H1 (cell line): ENCODE measurements at regions not wholly inside any gene's neighbourhood (a gene's known extent, or its start where the extent isn't known, plus 50 kb on each side); places are given as distances from the start of the nearest gene placed in this dataset.

Experiments used
- CTCF ChIA-PET: fragments of 300-600 bp; sonication (Branson Sonifier 250); formaldehyde crosslinking; loops from one replicate; lab custom pipeline; 2021; ENCODE audit not compliant: partially characterized antibody; lab: Charles Lee
- POLR2A ChIA-PET: fragments of 300-600 bp; sonication (Branson Sonifier 250); formaldehyde crosslinking; loops from one replicate; lab custom pipeline; 2021; ENCODE audit warnings: inconsistent platforms; ENCODE audit not compliant: partially characterized antibody; lab: Charles Lee
- DNase-seq, 2 experiments: peaks; one replicate each; pipeline versions ENCODE4 v3.0.0 to v3.0.0-alpha.2; 2010 to 2022; ENCODE audit warnings: low spot score in 2 of 2, low read depth in 1 of 2, mixed read lengths in 1 of 2
- FAIRE-seq: peaks from 2 replicates; lab custom pipeline; 2011; peaks lifted over from hg19 to GRCh38; lab: Jason Lieb, UNC
- H2AFZ ChIP-seq: 2 replicates; pipeline ENCODE4 v1.8.1; 2012; ENCODE audit warnings: low read length, inconsistent platforms
- H2AK5ac ChIP-seq: 2 replicates; pipeline ENCODE4 v1.6.1; 2013; ENCODE audit warnings: low read depth, low read length
- H2BK120ac ChIP-seq: replicated peaks from 2 replicates; pipeline ENCODE3; 2013; ENCODE audit warnings: low read depth, low read length, inconsistent platforms
- H2BK12ac ChIP-seq: 2 replicates; pipeline ENCODE4 v1.6.1; 2013; ENCODE audit warnings: low read depth, low read length
- H2BK15ac ChIP-seq: 2 replicates; pipeline ENCODE4 v1.6.1; 2013; ENCODE audit warnings: low read length
- H2BK20ac ChIP-seq: 2 replicates; pipeline ENCODE4 v1.6.1; 2013; ENCODE audit warnings: low read length
- H2BK5ac ChIP-seq: 2 replicates; pipeline ENCODE4 v1.6.1; 2013; ENCODE audit warnings: low read depth, low read length
- H3K14ac ChIP-seq: 2 replicates; pipeline ENCODE4 v1.6.1; 2013; ENCODE audit warnings: inconsistent platforms; ENCODE audit not compliant: insufficient read length
- H3K18ac ChIP-seq: 2 replicates; pipeline ENCODE4 v1.6.1; 2013; ENCODE audit warnings: low read length; ENCODE audit errors: extremely low read depth
- H3K23ac ChIP-seq: 2 replicates; pipeline ENCODE4 v1.6.1; 2013; ENCODE audit warnings: inconsistent platforms; ENCODE audit not compliant: insufficient read length
- H3K23me2 ChIP-seq: 2 replicates; pipeline ENCODE4 v1.6.1; 2013; ENCODE audit warnings: low read depth, low read length
- H3K27ac ChIP-seq: 2 replicates; pipeline ENCODE4 v1.6.1; 2011; ENCODE audit warnings: low read depth, low read length, inconsistent platforms
- H3K27me3 ChIP-seq, 4 experiments: replicated peaks in 1 of 4; 1 replicate in 1 of 4; 2 replicates in 3 of 4; pipeline versions ENCODE4 v1.6.1 to v1.8.1; 2011 to 2013; ENCODE audit warnings: low read length in 3 of 4, mild to moderate bottlenecking in 3 of 4, inconsistent platforms in 2 of 4, mixed read lengths in 2 of 4, moderate library complexity in 1 of 4; ENCODE audit not compliant: control insufficient read depth in 3 of 4, insufficient read depth in 3 of 4; ENCODE audit errors: extremely low read depth in 1 of 4
- H3K36me3 ChIP-seq, 4 experiments: 2 replicates each; pipeline versions ENCODE4 v1.6.1 to v1.8.1; 2011 to 2013; ENCODE audit warnings: mild to moderate bottlenecking in 4 of 4, low read length in 3 of 4, moderate library complexity in 2 of 4, control low read depth in 1 of 4, inconsistent platforms in 1 of 4; ENCODE audit not compliant: insufficient read depth in 4 of 4, control insufficient read depth in 2 of 4
- H3K4ac ChIP-seq: replicated peaks from 2 replicates; pipeline ENCODE3; 2013; ENCODE audit warnings: low read length, low read depth, mixed read lengths, inconsistent platforms; ENCODE audit not compliant: insufficient read length
- H3K4me1 ChIP-seq, 4 experiments: replicated peaks in 1 of 4; 1 replicate in 1 of 4; 2 replicates in 3 of 4; pipeline versions ENCODE4 v1.6.1 to v1.8.1; 2011 to 2013; ENCODE audit warnings: low read length in 3 of 4, inconsistent platforms in 2 of 4, mixed read lengths in 1 of 4; ENCODE audit not compliant: insufficient read depth in 4 of 4, control insufficient read depth in 3 of 4
- H3K4me2 ChIP-seq, 2 experiments: 2 replicates each; pipeline versions ENCODE4 v1.6.1 to v1.8.1; 2011 to 2013; ENCODE audit warnings: low read depth in 2 of 2, low read length in 2 of 2, control low read depth in 1 of 2, inconsistent platforms in 1 of 2, mild to moderate bottlenecking in 1 of 2; ENCODE audit not compliant: insufficient read depth in 1 of 2
- H3K4me3 ChIP-seq, 4 experiments: fragments of 200-600, 300-600 bp in 1 of 4; sonication (generic), shearing (Covaris generic), sonication (Bioruptor Twin) in 1 of 4; 2 replicates each; pipeline versions ENCODE4 v1.5.1 to v1.8.1; 2011 to 2016; ENCODE audit warnings: low read length in 4 of 4, low read depth in 3 of 4, control low read depth in 2 of 4, inconsistent platforms in 2 of 4, mild to moderate bottlenecking in 2 of 4, mixed read lengths in 1 of 4, moderate library complexity in 1 of 4; ENCODE audit not compliant: insufficient read depth in 2 of 4; ENCODE audit errors: extremely low read depth in 1 of 4
- H3K56ac ChIP-seq: replicated peaks from 2 replicates; pipeline ENCODE3; 2013; ENCODE audit warnings: low read depth, mild to moderate bottlenecking, mixed read lengths, low read length, inconsistent platforms; ENCODE audit not compliant: insufficient read length
- H3K79me1 ChIP-seq: 2 replicates; pipeline ENCODE4 v1.6.1; 2013; ENCODE audit warnings: low read depth, low read length, control low read depth
- H3K79me2 ChIP-seq, 2 experiments: 2 replicates each; pipeline versions ENCODE4 v1.6.1 to v1.8.1; 2012 to 2013; ENCODE audit warnings: low read length in 2 of 2, mild to moderate bottlenecking in 2 of 2, inconsistent platforms in 1 of 2; ENCODE audit not compliant: insufficient read depth in 2 of 2, control insufficient read depth in 1 of 2
- H3K9ac ChIP-seq, 4 experiments: replicated peaks in 1 of 4; 1 replicate in 1 of 4; 2 replicates in 3 of 4; pipeline versions ENCODE4 v1.6.1 to v1.8.1; 2011 to 2013; ENCODE audit warnings: low read depth in 3 of 4, low read length in 3 of 4, control low read depth in 2 of 4, mild to moderate bottlenecking in 2 of 4, moderate library complexity in 2 of 4, inconsistent platforms in 1 of 4; ENCODE audit errors: extremely low read depth in 1 of 4
- H3K9me3 ChIP-seq, 2 experiments: 2 replicates each; pipeline versions ENCODE4 v1.6.1 to v1.8.1; 2012 to 2013; ENCODE audit warnings: mild to moderate bottlenecking in 2 of 2, moderate library complexity in 2 of 2, control low read depth in 1 of 2, inconsistent platforms in 1 of 2, low read depth in 1 of 2, low read length in 1 of 2, mixed read lengths in 1 of 2; ENCODE audit not compliant: insufficient read depth in 2 of 2
- H4K20me1 ChIP-seq, 2 experiments: replicated peaks in 1 of 2; 2 replicates each; pipeline versions ENCODE3 to v1.8.1; 2011 to 2013; ENCODE audit warnings: inconsistent platforms in 2 of 2, low read length in 2 of 2, mild to moderate bottlenecking in 1 of 2; ENCODE audit not compliant: insufficient read depth in 2 of 2, control insufficient read depth in 1 of 2
- H4K5ac ChIP-seq: 2 replicates; pipeline ENCODE4 v1.6.1; 2013; ENCODE audit warnings: low read length, low read depth, mixed read lengths, inconsistent platforms; ENCODE audit not compliant: insufficient read length
- H4K8ac ChIP-seq: 2 replicates; pipeline ENCODE4 v1.8.0; 2013; ENCODE audit warnings: mild to moderate bottlenecking, moderate library complexity, low read length, inconsistent platforms; ENCODE audit not compliant: insufficient read depth; ENCODE audit errors: extremely low read depth
- H4K91ac ChIP-seq: replicated peaks from 2 replicates; pipeline ENCODE3; 2013; ENCODE audit warnings: low read length, mixed read lengths, inconsistent platforms; ENCODE audit not compliant: insufficient read length
- ASH2L ChIP-seq: fragments of 200-600, 300-600 bp; sonication (generic); IDR thresholded peaks from one replicate; pipeline ENCODE4 v1.7.1; 2017; ENCODE audit warnings: low read length
- GABPA ChIP-seq: IDR thresholded peaks from 2 replicates; pipeline ENCODE4 v1.6.1; 2011; ENCODE audit warnings: mild to moderate bottlenecking, low read length, moderate library complexity, borderline replicate concordance; ENCODE audit not compliant: insufficient read depth
- NANOG ChIP-seq: IDR thresholded peaks from 2 replicates; pipeline ENCODE4 v1.6.1; 2011; ENCODE audit warnings: low read length, low read depth, mild to moderate bottlenecking, inconsistent platforms; ENCODE audit not compliant: insufficient read depth, poor library complexity, severe bottlenecking
- RNF2 ChIP-seq: fragments of 200-900, 300-1000 bp; sonication (generic); IDR thresholded peaks from 2 replicates; pipeline ENCODE4 v1.7.1; 2016; ENCODE audit warnings: borderline replicate concordance, low read depth, mild to moderate bottlenecking, antibody characterized with exemption, low read length; ENCODE audit not compliant: poor library complexity, severe bottlenecking; ENCODE audit errors: missing control alignments
- SAP30 ChIP-seq: fragments of 300-600 bp; sonication (generic); IDR thresholded peaks from 2 replicates; pipeline ENCODE4 v1.7.1; 2012; ENCODE audit warnings: low read length, moderate library complexity, mild to moderate bottlenecking, inconsistent platforms; ENCODE audit not compliant: insufficient read depth, insufficient replicate concordance
- SP1 ChIP-seq: IDR thresholded peaks from 2 replicates; pipeline ENCODE4 v1.6.1; 2011; ENCODE audit warnings: low read depth, low read length
- TBP ChIP-seq: IDR thresholded peaks from 2 replicates; pipeline ENCODE4 v1.6.1; 2011; ENCODE audit warnings: low read depth, low read length, improper control_type of control experiment
- TEAD4 ChIP-seq: IDR thresholded peaks from 2 replicates; pipeline ENCODE4 v1.6.1; 2012; ENCODE audit warnings: low read depth, low read length, inconsistent platforms, mixed read lengths
- USF2 ChIP-seq: IDR thresholded peaks from 2 replicates; pipeline ENCODE4 v1.6.1; 2011; ENCODE audit warnings: low read length, improper control_type of control experiment
- WGBS, 2 experiments: shearing (Covaris generic) in 1 of 2; methylation state at CpG; one replicate each; pipeline versions ENCODE4 v1.1.6 to v1.1.7; 2013 to 2015; ENCODE audit warnings: low lambda C conversion rate in 2 of 2, mixed read lengths in 2 of 2, inconsistent platforms in 1 of 2, low coverage in 1 of 2, missing lambda C conversion rate in 1 of 2; ENCODE audit not compliant: insufficient replicate concordance in 2 of 2, insufficient coverage in 1 of 2, insufficient read length in 1 of 2; ENCODE audit errors: extremely low coverage in 1 of 2, missing lambda C conversion rate in 1 of 2; 5-methylcytosine and 5-hydroxymethylcytosine counted together
- TF ChIP-seq, protein P1 (sequence below), 3 experiments: IDR thresholded peaks; 1 replicate in 2 of 3; 2 replicates in 1 of 3; pipeline versions ENCODE4 v1.5.1 to v1.6.1; 2011; ENCODE audit warnings: low read length in 3 of 3, mild to moderate bottlenecking in 3 of 3, inconsistent platforms in 2 of 3, low read depth in 1 of 3, moderate library complexity in 1 of 3; ENCODE audit not compliant: insufficient read depth in 1 of 3; ENCODE audit errors: control extremely low read depth in 1 of 3

DNA sequence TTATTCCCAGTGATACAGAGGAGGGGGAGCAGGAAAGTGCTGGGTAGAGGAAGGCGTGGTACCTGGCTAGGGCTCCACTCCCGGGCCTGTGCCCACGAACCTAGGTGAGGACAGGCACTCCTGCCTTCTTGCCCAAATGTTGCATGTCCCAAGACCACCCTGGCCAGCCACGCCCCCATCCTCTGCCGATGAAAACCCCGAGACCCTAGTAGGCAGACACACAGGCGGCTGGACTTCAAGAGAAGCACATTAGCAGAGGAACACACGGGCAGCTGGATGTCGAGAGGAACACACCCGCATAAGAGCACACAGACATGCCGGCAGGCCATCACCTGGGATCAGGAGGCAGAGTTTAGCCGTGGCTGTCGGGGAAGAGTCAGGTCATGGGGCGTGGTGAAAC lies 1386.5 kb upstream of the GOT2 start:
- WGBS, 2 experiments, result 92% methylated on average over 14 of the region's 14 CpGs; no CpG with 5 or more reads in 1 of the 2 experiments
- H3K79me2 ChIP-seq, result no peaks in the 10 kb centered on the region
- CTCF ChIA-PET, result no interaction called here
- TF ChIP-seq SP1 (no peak), RNF2 (no peak), GABPA (no peak), NANOG (no peak), USF2 (no peak), ASH2L (no peak), TEAD4 (no peak), TBP (no peak), SAP30 (no peak)
- TF ChIP-seq, protein P1, sequence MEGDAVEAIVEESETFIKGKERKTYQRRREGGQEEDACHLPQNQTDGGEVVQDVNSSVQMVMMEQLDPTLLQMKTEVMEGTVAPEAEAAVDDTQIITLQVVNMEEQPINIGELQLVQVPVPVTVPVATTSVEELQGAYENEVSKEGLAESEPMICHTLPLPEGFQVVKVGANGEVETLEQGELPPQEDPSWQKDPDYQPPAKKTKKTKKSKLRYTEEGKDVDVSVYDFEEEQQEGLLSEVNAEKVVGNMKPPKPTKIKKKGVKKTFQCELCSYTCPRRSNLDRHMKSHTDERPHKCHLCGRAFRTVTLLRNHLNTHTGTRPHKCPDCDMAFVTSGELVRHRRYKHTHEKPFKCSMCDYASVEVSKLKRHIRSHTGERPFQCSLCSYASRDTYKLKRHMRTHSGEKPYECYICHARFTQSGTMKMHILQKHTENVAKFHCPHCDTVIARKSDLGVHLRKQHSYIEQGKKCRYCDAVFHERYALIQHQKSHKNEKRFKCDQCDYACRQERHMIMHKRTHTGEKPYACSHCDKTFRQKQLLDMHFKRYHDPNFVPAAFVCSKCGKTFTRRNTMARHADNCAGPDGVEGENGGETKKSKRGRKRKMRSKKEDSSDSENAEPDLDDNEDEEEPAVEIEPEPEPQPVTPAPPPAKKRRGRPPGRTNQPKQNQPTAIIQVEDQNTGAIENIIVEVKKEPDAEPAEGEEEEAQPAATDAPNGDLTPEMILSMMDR (IDR thresholded peaks at IDR 0.05; ENCODE audit: control extremely low read depth in 1 of 3, insufficient read depth in 1 of 3, low read depth in 1 of 3, low read length in 3 of 3), result no peak

More for the DNA sequence above, 1386.5 kb upstream of the GOT2 start:
- no peaks in the 10 kb centered on the region for H3K27me3 ChIP-seq
- no peak overlapping the region for H3K4me3 ChIP-seq
- no peak overlapping the region for H2BK15ac ChIP-seq
- H4K20me1 ChIP-seq, result no peaks in the 10 kb centered on the region
- no peak overlapping the region for H3K56ac ChIP-seq
- H3K23ac ChIP-seq, result no peak overlapping the region
- H3K27ac ChIP-seq, result no peak overlapping the region
- DNase-seq (no peak), FAIRE-seq (no peak)
- H4K5ac ChIP-seq, result no peak overlapping the region
- POLR2A ChIA-PET, result no interaction called here
- H3K79me1 ChIP-seq, result no peaks in the 10 kb centered on the region
- no peak overlapping the region; the same call in 1 of the 2 replicates for H2BK5ac ChIP-seq
- no peaks in the 10 kb centered on the region for H3K36me3 ChIP-seq
- no peak overlapping the region for H3K4me2 ChIP-seq
- H2BK20ac ChIP-seq, result no peak overlapping the region
- no peak overlapping the region for H2AFZ ChIP-seq
- H2BK120ac ChIP-seq, result no peak overlapping the region
- no peak overlapping the region for H2BK12ac ChIP-seq
- no peak overlapping the region for H3K14ac ChIP-seq
- no peaks in the 10 kb centered on the region for H3K9me3 ChIP-seq
- H3K4ac ChIP-seq, result no peak overlapping the region
- no peak overlapping the region for H2AK5ac ChIP-seq
- H4K91ac ChIP-seq, result no peak overlapping the region
- H3K18ac ChIP-seq, result no peak overlapping the region
- no peak overlapping the region for H3K9ac ChIP-seq
- peak overlapping the region; percentile 54; the same call in 1 of the 2 replicates for H4K8ac ChIP-seq
- H3K23me2 ChIP-seq, result no peaks in the 10 kb centered on the region
- no peaks in the 10 kb centered on the region; a peak in 1 of 7 replicates for H3K4me1 ChIP-seq
